ENCODE measurements at regions not wholly inside any gene's neighbourhood (a gene's known extent, or its start where the extent isn't known, plus 50 kb on each side); places are given as distances from the start of the nearest gene placed in this dataset.

GRCh38 chr12:124136796-124137195, 158.1 kb upstream of the RFLNA start:
- Histone ChIP-seq H3K56ac (replicated peaks; ENCODE audit: insufficient read length, low read depth, low read length) (no peak overlapping the region), H3K27ac (ENCODE audit: low read depth, low read length) (no peak overlapping the region), H3K79me1 (ENCODE audit: low read depth, low read length) (no peaks in the 10 kb centered on the region), H3K14ac (ENCODE audit: insufficient read length) (no peak overlapping the region), H3K4me1 (replicated peaks in 1 of 4; ENCODE audit: control insufficient read depth in 3 of 4, insufficient read depth in 4 of 4, low read length in 3 of 4) (peaks cover 5 to 12% (median 10%) of the 10 kb centered on the region in 4 experiments; a peak in 5 of 7 replicates), H4K91ac (replicated peaks; ENCODE audit: insufficient read length, low read length) (no peak overlapping the region), H2BK20ac (ENCODE audit: low read length) (no peak overlapping the region; the same call in 1 of the 2 replicates), H2BK15ac (ENCODE audit: low read length) (no peak overlapping the region), H3K9ac (replicated peaks in 1 of 4; ENCODE audit: extremely low read depth in 1 of 4, low read depth in 3 of 4, low read length in 3 of 4) (no peak overlapping the region), H4K20me1 (replicated peaks in 1 of 2; ENCODE audit: control insufficient read depth in 1 of 2, insufficient read depth in 2 of 2, low read length in 2 of 2) (no peaks in the 10 kb centered on the region), H2AK5ac (ENCODE audit: low read depth, low read length) (no peak overlapping the region), H3K4me2 (ENCODE audit: insufficient read depth in 1 of 2, low read depth in 2 of 2, low read length in 2 of 2) (no peak overlapping the region), H2BK5ac (ENCODE audit: low read depth, low read length) (no peak overlapping the region), H3K27me3 (replicated peaks in 1 of 4; ENCODE audit: control insufficient read depth in 3 of 4, extremely low read depth in 1 of 4, insufficient read depth in 3 of 4, low read length in 3 of 4) (no peaks in the 10 kb centered on the region), H2AFZ (ENCODE audit: low read length) (no peak overlapping the region), H4K8ac (ENCODE audit: extremely low read depth, insufficient read depth, low read length) (no peak overlapping the region), H3K79me2 (ENCODE audit: control insufficient read depth in 1 of 2, insufficient read depth in 2 of 2, low read length in 2 of 2) (no peaks in the 10 kb centered on the region), H3K18ac (ENCODE audit: extremely low read depth, low read length) (no peak overlapping the region), H3K36me3 (ENCODE audit: control insufficient read depth in 2 of 4, insufficient read depth in 4 of 4, low read length in 3 of 4) (no peaks in the 10 kb centered on the region), H3K4me3 (ENCODE audit: extremely low read depth in 1 of 4, insufficient read depth in 2 of 4, low read depth in 3 of 4, low read length in 4 of 4) (no peak overlapping the region), H3K23ac (ENCODE audit: insufficient read length) (no peak overlapping the region), H4K5ac (ENCODE audit: insufficient read length, low read depth, low read length) (no peak overlapping the region), H3K9me3 (ENCODE audit: insufficient read depth in 2 of 2, low read depth in 1 of 2, low read length in 1 of 2) (peaks cover 6% of the 10 kb centered on the region in 2 experiments; a peak in 3 of 4 replicates), H3K23me2 (ENCODE audit: low read depth, low read length) (no peaks in the 10 kb centered on the region), H3K4ac (replicated peaks; ENCODE audit: insufficient read length, low read depth, low read length) (no peak overlapping the region), H2BK120ac (replicated peaks; ENCODE audit: low read depth, low read length) (no peak overlapping the region), H2BK12ac (ENCODE audit: low read depth, low read length) (no peak overlapping the region)
- no peak for FAIRE-seq
- ChIA-PET CTCF (ENCODE audit: partially characterized antibody) (no interaction called here), POLR2A (ENCODE audit: partially characterized antibody) (no interaction called here)
- TF ChIP-seq CHD1 (IDR thresholded peaks at IDR 0.05; ENCODE audit: low read depth, low read length), result no peak
- no peak for TF ChIP-seq CTCF (IDR thresholded peaks at IDR 0.05; ENCODE audit: control extremely low read depth in 1 of 3, insufficient read depth in 1 of 3, low read depth in 1 of 3, low read length in 3 of 3)
- no peak for TF ChIP-seq SP1 (IDR thresholded peaks at IDR 0.05; ENCODE audit: low read depth, low read length)
- TF ChIP-seq BRCA1 (IDR thresholded peaks at IDR 0.05; ENCODE audit: low read depth, low read length), result no peak
- no peak for TF ChIP-seq CEBPB (IDR thresholded peaks at IDR 0.05; ENCODE audit: low read depth, low read length)
- TF ChIP-seq ZNF274 (IDR thresholded peaks at IDR 0.05; ENCODE audit: borderline replicate concordance, extremely low read depth, low read length), result no peak
- no peak for TF ChIP-seq CBX5 (IDR thresholded peaks at IDR 0.05; ENCODE audit: low read depth, low read length)
- no peak for TF ChIP-seq RFX5 (IDR thresholded peaks at IDR 0.05; ENCODE audit: borderline replicate concordance, low read depth, low read length)
- no peak for TF ChIP-seq PHF8 (conservative IDR thresholded peaks at IDR 0.05; ENCODE audit: low read depth, low read length)
- no peak for TF ChIP-seq SAP30 (IDR thresholded peaks at IDR 0.05; ENCODE audit: insufficient read depth, insufficient replicate concordance, low read length)
- no peak for TF ChIP-seq USF2 (IDR thresholded peaks at IDR 0.05; ENCODE audit: low read length)
- no peak for DNase-seq (ENCODE audit: low read depth in 1 of 2, low spot score in 2 of 2)
